HCT116 (cell line): ENCODE measurements at regions not wholly inside any gene's neighbourhood (a gene's known extent, or its start where the extent isn't known, plus 50 kb on each side); places are given as distances from the start of the nearest gene placed in this dataset.

Experiments used
- ATAC-seq: fragments of 200-7000 bp; cut with Tn5 transposase; 2 replicates; pipeline ENCODE4 v1.9.1; 2020; ENCODE audit warnings: mild to moderate bottlenecking, moderate library complexity
- BruUV-seq: library from RNA; stranded (reverse); fragments of 400-500 nt; replicated peaks from 2 replicates; lab custom pipeline; 2021; lab: Mats Ljungman, UMichigan
- CTCF ChIA-PET: fragments of 300-600 bp; sonication (Branson Sonifier 250); formaldehyde crosslinking; loops from one replicate; lab custom pipeline; 2021; ENCODE audit warnings: antibody characterized with exemption; lab: Charles Lee
- POLR2A ChIA-PET: fragments of 300-600, 350-600 bp; sonication (Branson Sonifier 250); formaldehyde crosslinking; loops from one replicate; lab custom pipeline; 2021; ENCODE audit warnings: antibody characterized with exemption; lab: Charles Lee
- RAD21 ChIA-PET, 2 experiments: fragments of 300-600 bp; sonication (Branson Sonifier 250); formaldehyde crosslinking; loops; one replicate each; lab custom pipeline; 2023; ENCODE audit warnings: low total read pairs in 2 of 2; ENCODE audit not compliant: uncharacterized antibody in 2 of 2, unreplicated experiment in 2 of 2, low non-redundant PET in 1 of 2; lab: Charles Lee
- DNase-seq: peaks from one replicate; pipeline ENCODE4 v3.0.0-alpha.2; 2010; ENCODE audit warnings: low read depth, low spot score
- H2AFZ ChIP-seq: fragments of 200-600 bp; shearing (Covaris generic), sonication (generic); 2 replicates; pipeline ENCODE4 v1.6.1; 2017; ENCODE audit warnings: low read depth, mixed run types, mixed read lengths, antibody characterized with exemption, low read length; ENCODE audit not compliant: poor library complexity, severe bottlenecking
- H3K27ac ChIP-seq: 2 replicates; pipeline ENCODE4 v1.5.1; 2012; ENCODE audit warnings: low read depth, low read length
- H3K27me3 ChIP-seq: fragments of 200-600 bp; sonication (generic); 2 replicates; pipeline ENCODE4 v1.6.1; 2016; ENCODE audit warnings: mixed run types, low read length, mixed read lengths; ENCODE audit not compliant: insufficient read depth
- H3K36me3 ChIP-seq, 2 experiments: fragments of 200-500 bp in 1 of 2; fragments of 200-600 bp in 1 of 2; sonication (Bioruptor generic) in 1 of 2; sonication (generic) in 1 of 2; 2 replicates each; pipeline versions ENCODE4 v1.5.1 to v1.6.1; 2014 to 2016; ENCODE audit warnings: low read length in 2 of 2, inconsistent platforms in 1 of 2, mixed read lengths in 1 of 2, mixed run types in 1 of 2; ENCODE audit not compliant: insufficient read depth in 2 of 2, control insufficient read depth in 1 of 2
- H3K4me1 ChIP-seq, 2 experiments: fragments of 200-600 bp in 1 of 2; sonication (generic) in 1 of 2; 2 replicates each; pipeline versions ENCODE4 v1.5.1 to v1.6.1; 2012 to 2017; ENCODE audit warnings: low read length in 2 of 2, inconsistent platforms in 1 of 2, mild to moderate bottlenecking in 1 of 2, mixed read lengths in 1 of 2, mixed run types in 1 of 2, moderate library complexity in 1 of 2; ENCODE audit not compliant: insufficient read depth in 2 of 2, control insufficient read depth in 1 of 2
- H3K4me2 ChIP-seq: fragments of 200-600 bp; sonication (generic); 2 replicates; pipeline ENCODE4 v1.6.1; 2017; ENCODE audit warnings: mixed run types, low read length, mixed read lengths
- H3K4me3 ChIP-seq, 2 experiments: fragments of 200-600 bp in 1 of 2; sonication (generic) in 1 of 2; replicated peaks in 1 of 2; 2 replicates each; pipeline ENCODE4 v1.5.1; 2011 to 2016; ENCODE audit warnings: low read length in 2 of 2, control low read depth in 1 of 2, low read depth in 1 of 2, mild to moderate bottlenecking in 1 of 2, mixed read lengths in 1 of 2, mixed run types in 1 of 2
- H3K79me2 ChIP-seq: fragments of 200-600 bp; sonication (generic); 2 replicates; pipeline ENCODE4 v1.6.1; 2017; ENCODE audit warnings: mild to moderate bottlenecking, mixed run types, low read length, moderate library complexity, mixed read lengths; ENCODE audit not compliant: insufficient read depth
- H3K9ac ChIP-seq: fragments of 200-600 bp; sonication (generic); 2 replicates; pipeline ENCODE4 v1.6.1; 2016; ENCODE audit warnings: low read length, mixed read lengths
- H3K9me2 ChIP-seq: fragments of 200-600 bp; sonication (generic), shearing (Covaris generic); 2 replicates; pipeline ENCODE4 v1.6.1; 2017; ENCODE audit warnings: mixed run types, mild to moderate bottlenecking, moderate library complexity; ENCODE audit not compliant: insufficient read depth
- H3K9me3 ChIP-seq, 2 experiments: fragments of 200-500 bp in 1 of 2; fragments of 200-600 bp in 1 of 2; sonication (Bioruptor generic) in 1 of 2; sonication (generic) in 1 of 2; 2 replicates each; pipeline ENCODE4 v1.6.1; 2014 to 2017; ENCODE audit warnings: low read length in 2 of 2, mixed read lengths in 2 of 2, inconsistent platforms in 1 of 2, low read depth in 1 of 2, mild to moderate bottlenecking in 1 of 2, mixed run types in 1 of 2, moderate library complexity in 1 of 2; ENCODE audit not compliant: control insufficient read depth in 1 of 2, insufficient read depth in 1 of 2
- H4K20me1 ChIP-seq: fragments of 200-600 bp; sonication (generic), shearing (Covaris generic); 2 replicates; pipeline ENCODE4 v1.6.1; 2017; ENCODE audit warnings: mixed run types, mild to moderate bottlenecking, moderate library complexity; ENCODE audit not compliant: insufficient read depth
- CEBPB ChIP-seq: IDR thresholded peaks from 2 replicates; pipeline ENCODE4 v1.6.1; 2012; ENCODE audit warnings: low read depth
- ELF1 ChIP-seq: IDR thresholded peaks from 2 replicates; pipeline ENCODE4 v1.6.1; 2012; ENCODE audit warnings: low read depth, borderline replicate concordance
- EZH2 ChIP-seq: fragments of 200-600 bp; sonication (generic); IDR thresholded peaks from 2 replicates; pipeline ENCODE4 v1.6.1; 2017; ENCODE audit warnings: antibody characterized with exemption, mixed run types
- POLR2AphosphoS5 ChIP-seq: IDR thresholded peaks from 2 replicates; pipeline ENCODE4 v1.6.1; 2011; ENCODE audit warnings: mild to moderate bottlenecking, low read depth, low read length, moderate library complexity
- RAD21 ChIP-seq: IDR thresholded peaks from 2 replicates; pipeline ENCODE4 v1.6.1; 2012; ENCODE audit warnings: low read depth, mild to moderate bottlenecking
- SP1 ChIP-seq: IDR thresholded peaks from 2 replicates; pipeline ENCODE4 v1.6.1; 2012; ENCODE audit warnings: low read depth
- SRF ChIP-seq: IDR thresholded peaks from 2 replicates; pipeline ENCODE4 v1.6.1; 2012; ENCODE audit warnings: low read depth
- intact Hi-C: fragments of 100-400 bp; cut with micrococcal nuclease; formaldehyde crosslinking; loops from 2 replicates; pipeline ENCODE4 v1.10.0; 2022
- TF ChIP-seq, protein P1 (sequence below): IDR thresholded peaks from 2 replicates; pipeline ENCODE4 v1.6.1; 2012
- TF ChIP-seq, protein P2 (sequence below): IDR thresholded peaks from 2 replicates; pipeline ENCODE4 v1.6.1; 2012; ENCODE audit warnings: low read depth
- TF ChIP-seq, protein P3 (sequence below): IDR thresholded peaks from 2 replicates; pipeline ENCODE4 v1.6.1; 2012
- TF ChIP-seq, protein P4 (sequence below), 3 experiments: fragments of 200-600 bp in 1 of 3; sonication (generic) in 1 of 3; IDR thresholded peaks in 2 of 3; conservative IDR thresholded peaks in 1 of 3; 2 replicates each; pipeline ENCODE4 v1.5.1; 2012 to 2017; ENCODE audit warnings: low read depth in 2 of 3, low read length in 2 of 3, antibody characterized with exemption in 1 of 3, borderline replicate concordance in 1 of 3, control low read depth in 1 of 3, mild to moderate bottlenecking in 1 of 3, mixed read lengths in 1 of 3, mixed run types in 1 of 3, moderate library complexity in 1 of 3; ENCODE audit not compliant: insufficient read depth in 1 of 3

DNA sequence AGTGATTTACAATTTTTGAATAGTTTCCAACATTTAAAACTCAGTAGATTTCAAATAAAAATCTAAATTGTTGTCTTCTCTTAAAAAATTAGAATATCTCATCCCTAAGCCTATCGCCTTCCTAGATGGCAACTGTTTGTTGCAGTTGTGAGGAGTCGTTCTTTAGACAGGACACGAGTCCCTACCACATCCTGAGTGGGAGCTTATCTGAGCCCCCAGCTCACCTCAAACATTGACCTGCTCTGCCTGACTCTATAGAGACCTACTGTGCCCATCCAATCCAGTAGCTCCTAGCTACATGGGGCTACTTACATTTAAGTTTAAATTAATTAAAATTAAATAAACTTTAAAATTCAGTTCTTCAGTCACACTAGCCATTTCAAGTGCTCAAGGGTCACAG is 434.7 kb downstream of the FOXO1 start:
- ChIA-PET RAD21 (no interaction called here), POLR2A (no interaction called here), CTCF (no interaction called here)
- DNase-seq (no peak), ATAC-seq (no peak)
- Histone ChIP-seq H3K27me3 (no peaks in the 10 kb centered on the region), H3K79me2 (no peaks in the 10 kb centered on the region), H2AFZ (no peak overlapping the region), H3K4me1 (no peaks in the 10 kb centered on the region), H3K9ac (no peak overlapping the region), H3K4me2 (no peak overlapping the region), H4K20me1 (no peaks in the 10 kb centered on the region), H3K36me3 (no peaks in the 10 kb centered on the region), H3K27ac (no peak overlapping the region), H3K4me3 (no peak overlapping the region), H3K9me2 (no peaks in the 10 kb centered on the region), H3K9me3 (no peaks in the 10 kb centered on the region)
- intact Hi-C loops: no loop called here
- TF ChIP-seq, protein P1, sequence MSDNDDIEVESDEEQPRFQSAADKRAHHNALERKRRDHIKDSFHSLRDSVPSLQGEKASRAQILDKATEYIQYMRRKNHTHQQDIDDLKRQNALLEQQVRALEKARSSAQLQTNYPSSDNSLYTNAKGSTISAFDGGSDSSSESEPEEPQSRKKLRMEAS: no peak
- TF ChIP-seq, protein P2, sequence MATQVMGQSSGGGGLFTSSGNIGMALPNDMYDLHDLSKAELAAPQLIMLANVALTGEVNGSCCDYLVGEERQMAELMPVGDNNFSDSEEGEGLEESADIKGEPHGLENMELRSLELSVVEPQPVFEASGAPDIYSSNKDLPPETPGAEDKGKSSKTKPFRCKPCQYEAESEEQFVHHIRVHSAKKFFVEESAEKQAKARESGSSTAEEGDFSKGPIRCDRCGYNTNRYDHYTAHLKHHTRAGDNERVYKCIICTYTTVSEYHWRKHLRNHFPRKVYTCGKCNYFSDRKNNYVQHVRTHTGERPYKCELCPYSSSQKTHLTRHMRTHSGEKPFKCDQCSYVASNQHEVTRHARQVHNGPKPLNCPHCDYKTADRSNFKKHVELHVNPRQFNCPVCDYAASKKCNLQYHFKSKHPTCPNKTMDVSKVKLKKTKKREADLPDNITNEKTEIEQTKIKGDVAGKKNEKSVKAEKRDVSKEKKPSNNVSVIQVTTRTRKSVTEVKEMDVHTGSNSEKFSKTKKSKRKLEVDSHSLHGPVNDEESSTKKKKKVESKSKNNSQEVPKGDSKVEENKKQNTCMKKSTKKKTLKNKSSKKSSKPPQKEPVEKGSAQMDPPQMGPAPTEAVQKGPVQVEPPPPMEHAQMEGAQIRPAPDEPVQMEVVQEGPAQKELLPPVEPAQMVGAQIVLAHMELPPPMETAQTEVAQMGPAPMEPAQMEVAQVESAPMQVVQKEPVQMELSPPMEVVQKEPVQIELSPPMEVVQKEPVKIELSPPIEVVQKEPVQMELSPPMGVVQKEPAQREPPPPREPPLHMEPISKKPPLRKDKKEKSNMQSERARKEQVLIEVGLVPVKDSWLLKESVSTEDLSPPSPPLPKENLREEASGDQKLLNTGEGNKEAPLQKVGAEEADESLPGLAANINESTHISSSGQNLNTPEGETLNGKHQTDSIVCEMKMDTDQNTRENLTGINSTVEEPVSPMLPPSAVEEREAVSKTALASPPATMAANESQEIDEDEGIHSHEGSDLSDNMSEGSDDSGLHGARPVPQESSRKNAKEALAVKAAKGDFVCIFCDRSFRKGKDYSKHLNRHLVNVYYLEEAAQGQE: no peak
- TF ChIP-seq, protein P3, sequence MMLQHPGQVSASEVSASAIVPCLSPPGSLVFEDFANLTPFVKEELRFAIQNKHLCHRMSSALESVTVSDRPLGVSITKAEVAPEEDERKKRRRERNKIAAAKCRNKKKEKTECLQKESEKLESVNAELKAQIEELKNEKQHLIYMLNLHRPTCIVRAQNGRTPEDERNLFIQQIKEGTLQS: no peak
- TF ChIP-seq RAD21 (no peak), ELF1 (no peak), SP1 (no peak), CEBPB (no peak), POLR2AphosphoS5 (no peak), SRF (no peak), EZH2 (no peak)
- TF ChIP-seq, protein P4, sequence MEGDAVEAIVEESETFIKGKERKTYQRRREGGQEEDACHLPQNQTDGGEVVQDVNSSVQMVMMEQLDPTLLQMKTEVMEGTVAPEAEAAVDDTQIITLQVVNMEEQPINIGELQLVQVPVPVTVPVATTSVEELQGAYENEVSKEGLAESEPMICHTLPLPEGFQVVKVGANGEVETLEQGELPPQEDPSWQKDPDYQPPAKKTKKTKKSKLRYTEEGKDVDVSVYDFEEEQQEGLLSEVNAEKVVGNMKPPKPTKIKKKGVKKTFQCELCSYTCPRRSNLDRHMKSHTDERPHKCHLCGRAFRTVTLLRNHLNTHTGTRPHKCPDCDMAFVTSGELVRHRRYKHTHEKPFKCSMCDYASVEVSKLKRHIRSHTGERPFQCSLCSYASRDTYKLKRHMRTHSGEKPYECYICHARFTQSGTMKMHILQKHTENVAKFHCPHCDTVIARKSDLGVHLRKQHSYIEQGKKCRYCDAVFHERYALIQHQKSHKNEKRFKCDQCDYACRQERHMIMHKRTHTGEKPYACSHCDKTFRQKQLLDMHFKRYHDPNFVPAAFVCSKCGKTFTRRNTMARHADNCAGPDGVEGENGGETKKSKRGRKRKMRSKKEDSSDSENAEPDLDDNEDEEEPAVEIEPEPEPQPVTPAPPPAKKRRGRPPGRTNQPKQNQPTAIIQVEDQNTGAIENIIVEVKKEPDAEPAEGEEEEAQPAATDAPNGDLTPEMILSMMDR (IDR thresholded peaks at IDR 0.05 in 2 of 3, conservative IDR thresholded peaks at IDR 0.05 in 1 of 3; ENCODE audit: borderline replicate concordance in 1 of 3, insufficient read depth in 1 of 3, low read depth in 2 of 3, low read length in 2 of 3): no peak
- BruUV-seq: no TSS peak
